B cell (primary cell): ENCODE measurements at regions not wholly inside any gene's neighbourhood (a gene's known extent, or its start where the extent isn't known, plus 50 kb on each side); places are given as distances from the start of the nearest gene placed in this dataset.
A peak's percentile ranks its signal among the peaks of the same experiment; 100 is the strongest.

Experiments used
- ATAC-seq: fragments of 200-7000 bp; cut with Tn5 transposase; one replicate; pipeline ENCODE4 v1.10.0; 2021; ENCODE audit warnings: low read depth, mild to moderate bottlenecking, moderate number of reproducible peaks, moderate library complexity
- CTCF ChIA-PET: fragments of 350-600 bp; sonication (Branson Sonifier 250); formaldehyde crosslinking; loops from one replicate; lab custom pipeline; 2021; ENCODE audit warnings: antibody characterized with exemption, inconsistent platforms; lab: Charles Lee
- POLR2A ChIA-PET: fragments of 350-600 bp; sonication (Branson Sonifier 250); formaldehyde crosslinking; loops from one replicate; lab custom pipeline; 2021; ENCODE audit warnings: antibody characterized with exemption; lab: Charles Lee
- DNase-seq: peaks from one replicate; pipeline ENCODE4 v3.0.0; 2013
- H2AFZ ChIP-seq: 2 replicates; pipeline ENCODE4 v1.6.1; 2012; ENCODE audit warnings: mild to moderate bottlenecking, low read depth, low read length; ENCODE audit not compliant: insufficient read depth, poor library complexity, severe bottlenecking
- H3K27ac ChIP-seq, 2 donors: 1 replicate in 1 of 2; 2 replicates in 1 of 2; pipeline ENCODE4 v1.5.1; 2012 to 2013; ENCODE audit warnings: low read length in 2 of 2, mild to moderate bottlenecking in 2 of 2, moderate library complexity in 1 of 2
- H3K27me3 ChIP-seq, 4 experiments: fragments of 200-600 bp in 1 of 4; sonication (generic) in 1 of 4; replicated peaks in 1 of 4; 1 replicate in 2 of 4; 2 replicates in 2 of 4; pipeline versions ENCODE4 v1.6.1 to v1.7.0; 2013 to 2016; ENCODE audit warnings: low read length in 3 of 4, mild to moderate bottlenecking in 2 of 4, mixed read lengths in 1 of 4, moderate library complexity in 1 of 4; ENCODE audit not compliant: insufficient read depth in 4 of 4, control insufficient read depth in 3 of 4; ENCODE audit errors: control extremely low read depth in 1 of 4
- H3K36me3 ChIP-seq, 2 experiments: replicated peaks in 1 of 2; 1 replicate in 1 of 2; 2 replicates in 1 of 2; pipeline versions ENCODE4 v1.6.1 to v1.7.1; 2013; ENCODE audit warnings: low read length in 1 of 2; ENCODE audit not compliant: insufficient read depth in 2 of 2, control insufficient read depth in 1 of 2; ENCODE audit errors: control extremely low read depth in 1 of 2, extremely low read depth in 1 of 2
- H3K4me1 ChIP-seq, 2 donors: fragments of 200-600 bp in 1 of 2; sonication (generic) in 1 of 2; 1 replicate in 1 of 2; 2 replicates in 1 of 2; pipeline versions ENCODE4 v1.5.1 to v1.6.1; 2013 to 2017; ENCODE audit warnings: low read length in 2 of 2; ENCODE audit not compliant: control insufficient read depth in 2 of 2, insufficient read depth in 2 of 2
- H3K4me2 ChIP-seq: replicated peaks from 2 replicates; pipeline ENCODE3; 2012; ENCODE audit warnings: mild to moderate bottlenecking, low read depth, low read length; ENCODE audit not compliant: poor library complexity, severe bottlenecking
- H3K4me3 ChIP-seq, 5 experiments: fragments of 200-600 bp in 1 of 5; sonication (generic) in 1 of 5; 1 replicate in 3 of 5; 2 replicates in 2 of 5; pipeline versions ENCODE4 v1.5.1 to v1.7.0; 2011 to 2016; ENCODE audit warnings: low read length in 4 of 5, mild to moderate bottlenecking in 4 of 5, low read depth in 2 of 5, control low read depth in 1 of 5, moderate library complexity in 1 of 5; ENCODE audit not compliant: insufficient read depth in 1 of 5; ENCODE audit errors: control extremely low read depth in 1 of 5, extremely low read depth in 1 of 5
- H3K79me2 ChIP-seq: fragments of 200-600 bp; sonication (generic); one replicate; pipeline ENCODE4 v1.6.0; 2016; ENCODE audit warnings: low read length; ENCODE audit not compliant: control insufficient read depth, insufficient read depth
- H3K9ac ChIP-seq: fragments of 200-600 bp; sonication (generic); 2 replicates; pipeline ENCODE4 v1.6.1; 2017; ENCODE audit warnings: mild to moderate bottlenecking, low read length, moderate library complexity
- H3K9me3 ChIP-seq, 3 donors: one replicate each; pipeline versions ENCODE4 v1.6.1 to v1.7.1; 2013; ENCODE audit warnings: low read length in 2 of 3; ENCODE audit not compliant: control insufficient read depth in 2 of 3, insufficient read depth in 1 of 3; ENCODE audit errors: control extremely low read depth in 1 of 3
- H4K20me1 ChIP-seq: 2 replicates; pipeline ENCODE4 v1.6.0; 2012; ENCODE audit warnings: mild to moderate bottlenecking, low read length; ENCODE audit not compliant: insufficient read depth, control insufficient read depth, poor library complexity, severe bottlenecking
- H3K27ac Mint-ChIP-seq: one replicate; pipeline ENCODE4 v1.8.0; 2021; ENCODE audit warnings: mixed read lengths
- H3K27me3 Mint-ChIP-seq: one replicate; pipeline ENCODE4 v1.8.0; 2021; ENCODE audit warnings: mixed read lengths
- H3K4me1 Mint-ChIP-seq: one replicate; pipeline ENCODE4 v1.8.0; 2021; ENCODE audit warnings: mixed read lengths
- H3K4me3 Mint-ChIP-seq: one replicate; pipeline ENCODE4 v1.8.0; 2021; ENCODE audit warnings: mixed read lengths
- H3K9me3 Mint-ChIP-seq: one replicate; pipeline ENCODE4 v1.8.0; 2022; ENCODE audit warnings: mixed read lengths; ENCODE audit not compliant: insufficient read depth
- EZH2 ChIP-seq: IDR thresholded peaks from 2 replicates; pipeline ENCODE4 v1.6.1; 2012; ENCODE audit warnings: borderline replicate concordance, low read depth, mild to moderate bottlenecking, moderate library complexity, low read length; ENCODE audit not compliant: insufficient read depth, poor library complexity, severe bottlenecking
- WGBS: methylation state at CpG from one replicate; pipeline ENCODE4 v1.1.5; 2013; ENCODE audit warnings: missing lambda C conversion rate; ENCODE audit not compliant: insufficient coverage; 5-methylcytosine and 5-hydroxymethylcytosine counted together
- intact Hi-C: fragments of 100-400 bp; cut with micrococcal nuclease; formaldehyde crosslinking; loops from one replicate; pipeline ENCODE4 v1.10.0; 2022
- TF ChIP-seq, protein P1 (sequence below): fragments of 200-600 bp; IDR thresholded peaks from one replicate; pipeline ENCODE4 v1.8.0; 2022; ENCODE audit warnings: antibody characterized with exemption, mild to moderate bottlenecking

DNA sequence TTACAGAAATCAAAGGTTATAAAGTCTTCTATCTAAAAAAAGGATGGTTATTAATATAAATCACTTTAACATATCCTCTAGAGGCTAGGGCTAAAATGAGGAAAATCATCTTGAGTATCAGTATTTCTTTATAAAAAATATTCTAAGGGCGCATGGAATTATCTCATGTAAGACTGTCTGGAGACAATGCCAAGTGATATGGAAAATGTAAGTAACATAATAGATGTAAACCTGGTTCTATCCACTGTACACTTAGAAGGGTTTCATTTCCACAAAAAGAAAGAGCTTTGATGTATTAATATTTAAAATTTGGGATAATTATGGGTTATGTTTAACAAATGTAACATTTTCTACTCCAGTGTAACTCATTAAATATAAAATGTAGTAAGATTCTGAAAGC is 95.9 kb upstream of the DPH5 start:
- Histone ChIP-seq H4K20me1 (no peaks in the 10 kb centered on the region), H2AFZ (no peak overlapping the region), H3K36me3 (no peaks in the 10 kb centered on the region), H3K4me1 (peaks cover 11 to 26% of the 10 kb centered on the region in 2 donors), H3K9ac (no peak overlapping the region), H3K9me3 (no peaks in the 10 kb centered on the region), H3K79me2 (no peaks in the 10 kb centered on the region), H3K27ac (peak overlapping the region in 1 of 2 donors; percentile 58), H3K4me3 (peak overlapping the region in 1 of 5 experiments; percentile 47), H3K27me3 (no peaks in the 10 kb centered on the region), H3K4me2 (peak overlapping the region; percentile 63)
- no peak for ATAC-seq
- H3K4me1 Mint-ChIP-seq: peaks cover 42% of the 10 kb centered on the region
- H3K9me3 Mint-ChIP-seq: no peaks in the 10 kb centered on the region
- DNase-seq: no peak
- TF ChIP-seq, protein P1, sequence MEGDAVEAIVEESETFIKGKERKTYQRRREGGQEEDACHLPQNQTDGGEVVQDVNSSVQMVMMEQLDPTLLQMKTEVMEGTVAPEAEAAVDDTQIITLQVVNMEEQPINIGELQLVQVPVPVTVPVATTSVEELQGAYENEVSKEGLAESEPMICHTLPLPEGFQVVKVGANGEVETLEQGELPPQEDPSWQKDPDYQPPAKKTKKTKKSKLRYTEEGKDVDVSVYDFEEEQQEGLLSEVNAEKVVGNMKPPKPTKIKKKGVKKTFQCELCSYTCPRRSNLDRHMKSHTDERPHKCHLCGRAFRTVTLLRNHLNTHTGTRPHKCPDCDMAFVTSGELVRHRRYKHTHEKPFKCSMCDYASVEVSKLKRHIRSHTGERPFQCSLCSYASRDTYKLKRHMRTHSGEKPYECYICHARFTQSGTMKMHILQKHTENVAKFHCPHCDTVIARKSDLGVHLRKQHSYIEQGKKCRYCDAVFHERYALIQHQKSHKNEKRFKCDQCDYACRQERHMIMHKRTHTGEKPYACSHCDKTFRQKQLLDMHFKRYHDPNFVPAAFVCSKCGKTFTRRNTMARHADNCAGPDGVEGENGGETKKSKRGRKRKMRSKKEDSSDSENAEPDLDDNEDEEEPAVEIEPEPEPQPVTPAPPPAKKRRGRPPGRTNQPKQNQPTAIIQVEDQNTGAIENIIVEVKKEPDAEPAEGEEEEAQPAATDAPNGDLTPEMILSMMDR: no peak
- no peak for TF ChIP-seq EZH2
- no peak overlapping the region for H3K4me3 Mint-ChIP-seq
- H3K27me3 Mint-ChIP-seq: no peaks in the 10 kb centered on the region
- intact Hi-C loops: loop anchor here (5.0 kb wide), 1 partner anchor 49 kb away; no protein-coding TSS in a partner anchor
- no CpG with 5 or more reads among the region's 1 CpG for WGBS
- H3K27ac Mint-ChIP-seq: no peak overlapping the region
- ChIA-PET POLR2A (no interaction called here), CTCF (interaction anchor here (0.8 to 2.5 kb wide), 8 partner anchors 9 to 188 kb away, joined by 3 to 9 read pairs (median 4); no protein-coding TSS in a partner anchor)

DNA sequence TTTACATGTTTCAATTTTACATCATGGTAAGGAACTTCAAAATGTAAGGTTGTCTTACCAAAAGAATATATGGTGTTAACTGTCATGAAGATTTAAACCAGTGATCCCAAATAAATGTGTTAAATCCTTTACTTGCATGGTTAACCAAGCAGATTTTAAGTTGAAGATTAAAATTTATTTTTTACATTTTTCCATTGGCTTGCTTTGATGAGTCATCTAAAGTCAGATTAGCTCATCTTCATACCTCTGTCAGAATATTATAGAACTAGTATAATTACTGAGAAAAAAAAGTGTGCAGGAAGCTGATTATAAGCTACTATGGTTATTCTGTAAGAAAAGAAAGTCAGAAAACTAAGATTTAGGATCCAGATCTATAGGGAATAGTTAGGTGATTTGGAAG is 95.3 kb upstream of the DPH5 start:
- no peaks in the 10 kb centered on the region for H3K27me3 Mint-ChIP-seq
- ChIA-PET POLR2A (no interaction called here), CTCF (interaction anchor here (0.8 to 2.5 kb wide), 5 partner anchors 9 to 170 kb away, joined by 3 to 9 read pairs (median 5); no protein-coding TSS in a partner anchor)
- H3K9me3 ChIP-seq: no peaks in the 10 kb centered on the region
- H4K20me1 ChIP-seq: no peaks in the 10 kb centered on the region
- ATAC-seq: no peak
- H3K27ac Mint-ChIP-seq: no peak overlapping the region
- H3K9me3 Mint-ChIP-seq: no peaks in the 10 kb centered on the region
- H3K36me3 ChIP-seq: no peaks in the 10 kb centered on the region
- peak overlapping the region; percentile 63 for H3K4me2 ChIP-seq
- no peak overlapping the region for H3K4me3 Mint-ChIP-seq
- peaks cover 11 to 26% of the 10 kb centered on the region in 2 donors for H3K4me1 ChIP-seq
- TF ChIP-seq, protein P1: no peak
- no peak for TF ChIP-seq EZH2
- no peak overlapping the region for H3K9ac ChIP-seq
- H3K4me3 ChIP-seq: peak overlapping the region in 1 of 5 experiments; percentile 4
- H3K27me3 ChIP-seq: no peaks in the 10 kb centered on the region
- H3K4me1 Mint-ChIP-seq: peaks cover 42% of the 10 kb centered on the region
- DNase-seq: no peak
- intact Hi-C loops: loop anchor here (5.0 kb wide), 1 partner anchor 49 kb away; no protein-coding TSS in a partner anchor
- H2AFZ ChIP-seq: no peak overlapping the region
- no peak overlapping the region for H3K27ac ChIP-seq
- no peaks in the 10 kb centered on the region for H3K79me2 ChIP-seq
